Fibroblast of lung (primary cell): ENCODE measurements at regions not wholly inside any gene's neighbourhood (a gene's known extent, or its start where the extent isn't known, plus 50 kb on each side); places are given as distances from the start of the nearest gene placed in this dataset.

Experiments used
- DNase-seq, 2 donors: peaks; one replicate each; pipeline versions ENCODE4 v3.0.0 to v3.0.0-alpha.2; 2010; ENCODE audit warnings: low read depth in 2 of 2
- H2AFZ ChIP-seq: 2 replicates; pipeline ENCODE4 v1.5.1; 2012; ENCODE audit warnings: low read length, control low read depth, inconsistent platforms
- H3K27ac ChIP-seq: 2 replicates; pipeline ENCODE4 v1.5.1; 2011; ENCODE audit warnings: low read length, control low read depth; ENCODE audit not compliant: insufficient read depth
- H3K27me3 ChIP-seq: 2 replicates; pipeline ENCODE4 v1.5.1; 2011; ENCODE audit warnings: mild to moderate bottlenecking, low read length; ENCODE audit not compliant: control insufficient read depth, insufficient read depth
- H3K36me3 ChIP-seq: 2 replicates; pipeline ENCODE4 v1.5.1; 2011; ENCODE audit warnings: low read length; ENCODE audit not compliant: control insufficient read depth, insufficient read depth
- H3K4me1 ChIP-seq: 2 replicates; pipeline ENCODE4 v1.5.1; 2011; ENCODE audit warnings: low read length; ENCODE audit not compliant: control insufficient read depth, insufficient read depth; ENCODE audit errors: extremely low read depth
- H3K4me2 ChIP-seq: 2 replicates; pipeline ENCODE4 v1.5.1; 2011; ENCODE audit warnings: low read length, control low read depth; ENCODE audit not compliant: insufficient read depth; ENCODE audit errors: extremely low read depth
- H3K4me3 ChIP-seq, 4 experiments: fragments of 200-600 bp in 1 of 4; sonication (generic) in 1 of 4; replicated peaks in 1 of 4; 2 replicates each; pipeline ENCODE4 v1.5.1; 2011 to 2016; ENCODE audit warnings: low read length in 4 of 4, low read depth in 3 of 4, mild to moderate bottlenecking in 3 of 4, control low read depth in 2 of 4, inconsistent platforms in 1 of 4, mixed read lengths in 1 of 4; ENCODE audit not compliant: insufficient read depth in 1 of 4; ENCODE audit errors: control extremely low read depth in 1 of 4
- H3K79me2 ChIP-seq: 2 replicates; pipeline ENCODE4 v1.5.1; 2012; ENCODE audit warnings: mild to moderate bottlenecking, low read length, inconsistent platforms; ENCODE audit not compliant: control insufficient read depth, insufficient read depth
- H3K9ac ChIP-seq: 2 replicates; pipeline ENCODE4 v1.5.1; 2011; ENCODE audit warnings: mild to moderate bottlenecking, low read length, control low read depth; ENCODE audit not compliant: insufficient read depth
- H3K9me3 ChIP-seq: 2 replicates; pipeline ENCODE4 v1.5.1; 2012; ENCODE audit warnings: low read depth, low read length; ENCODE audit not compliant: control insufficient read depth, insufficient read depth
- H4K20me1 ChIP-seq: 2 replicates; pipeline ENCODE4 v1.5.1; 2011; ENCODE audit warnings: low read length; ENCODE audit not compliant: control insufficient read depth, insufficient read depth; ENCODE audit errors: extremely low read depth
- EZH2 ChIP-seq: IDR thresholded peaks from 2 replicates; pipeline ENCODE4 v1.5.1; 2012; ENCODE audit warnings: low read length, control low read depth, mild to moderate bottlenecking; ENCODE audit errors: missing control alignments
- TF ChIP-seq, protein P1 (sequence below), 2 donors: IDR thresholded peaks in 1 of 2; conservative IDR thresholded peaks in 1 of 2; 1 replicate in 1 of 2; 2 replicates in 1 of 2; pipeline ENCODE4 v1.5.1; 2011 to 2012; ENCODE audit warnings: low read length in 2 of 2, control low read depth in 1 of 2, inconsistent platforms in 1 of 2, low read depth in 1 of 2, mild to moderate bottlenecking in 1 of 2

DNA sequence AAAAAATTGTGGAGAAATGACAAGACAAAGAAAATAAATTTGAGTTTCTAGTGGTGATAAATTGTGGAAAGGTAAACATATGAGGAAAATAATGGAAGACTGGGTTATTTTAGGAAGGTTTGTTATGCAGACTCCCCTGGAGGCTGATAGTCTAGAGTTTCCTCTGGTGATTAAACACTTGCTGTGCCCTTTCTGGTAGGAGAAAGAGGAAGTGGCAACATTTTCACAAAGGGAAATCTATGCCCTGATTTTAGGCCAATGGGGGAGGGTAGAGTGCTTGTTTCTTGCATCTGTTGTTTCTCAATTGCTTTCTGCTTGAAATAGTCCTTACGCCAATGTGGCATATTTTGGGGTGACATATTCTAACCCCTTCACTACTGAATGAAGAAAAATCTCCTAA lies 129.1 kb upstream of the DOK5 start:
- Histone ChIP-seq H3K4me2 (no peak overlapping the region), H3K79me2 (no peaks in the 10 kb centered on the region), H3K27ac (no peak overlapping the region), H3K9me3 (no peaks in the 10 kb centered on the region), H3K4me1 (peaks cover 3% of the 10 kb centered on the region), H4K20me1 (no peaks in the 10 kb centered on the region), H3K4me3 (no peak overlapping the region), H3K9ac (no peak overlapping the region), H3K36me3 (no peaks in the 10 kb centered on the region), H2AFZ (no peak overlapping the region), H3K27me3 (no peaks in the 10 kb centered on the region)
- no peak for DNase-seq
- no peak for TF ChIP-seq EZH2
- TF ChIP-seq, protein P1, sequence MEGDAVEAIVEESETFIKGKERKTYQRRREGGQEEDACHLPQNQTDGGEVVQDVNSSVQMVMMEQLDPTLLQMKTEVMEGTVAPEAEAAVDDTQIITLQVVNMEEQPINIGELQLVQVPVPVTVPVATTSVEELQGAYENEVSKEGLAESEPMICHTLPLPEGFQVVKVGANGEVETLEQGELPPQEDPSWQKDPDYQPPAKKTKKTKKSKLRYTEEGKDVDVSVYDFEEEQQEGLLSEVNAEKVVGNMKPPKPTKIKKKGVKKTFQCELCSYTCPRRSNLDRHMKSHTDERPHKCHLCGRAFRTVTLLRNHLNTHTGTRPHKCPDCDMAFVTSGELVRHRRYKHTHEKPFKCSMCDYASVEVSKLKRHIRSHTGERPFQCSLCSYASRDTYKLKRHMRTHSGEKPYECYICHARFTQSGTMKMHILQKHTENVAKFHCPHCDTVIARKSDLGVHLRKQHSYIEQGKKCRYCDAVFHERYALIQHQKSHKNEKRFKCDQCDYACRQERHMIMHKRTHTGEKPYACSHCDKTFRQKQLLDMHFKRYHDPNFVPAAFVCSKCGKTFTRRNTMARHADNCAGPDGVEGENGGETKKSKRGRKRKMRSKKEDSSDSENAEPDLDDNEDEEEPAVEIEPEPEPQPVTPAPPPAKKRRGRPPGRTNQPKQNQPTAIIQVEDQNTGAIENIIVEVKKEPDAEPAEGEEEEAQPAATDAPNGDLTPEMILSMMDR (conservative IDR thresholded peaks at IDR 0.05 in 1 of 2, IDR thresholded peaks at IDR 0.05 in 1 of 2; ENCODE audit: low read depth in 1 of 2, low read length in 2 of 2): no peak

DNA sequence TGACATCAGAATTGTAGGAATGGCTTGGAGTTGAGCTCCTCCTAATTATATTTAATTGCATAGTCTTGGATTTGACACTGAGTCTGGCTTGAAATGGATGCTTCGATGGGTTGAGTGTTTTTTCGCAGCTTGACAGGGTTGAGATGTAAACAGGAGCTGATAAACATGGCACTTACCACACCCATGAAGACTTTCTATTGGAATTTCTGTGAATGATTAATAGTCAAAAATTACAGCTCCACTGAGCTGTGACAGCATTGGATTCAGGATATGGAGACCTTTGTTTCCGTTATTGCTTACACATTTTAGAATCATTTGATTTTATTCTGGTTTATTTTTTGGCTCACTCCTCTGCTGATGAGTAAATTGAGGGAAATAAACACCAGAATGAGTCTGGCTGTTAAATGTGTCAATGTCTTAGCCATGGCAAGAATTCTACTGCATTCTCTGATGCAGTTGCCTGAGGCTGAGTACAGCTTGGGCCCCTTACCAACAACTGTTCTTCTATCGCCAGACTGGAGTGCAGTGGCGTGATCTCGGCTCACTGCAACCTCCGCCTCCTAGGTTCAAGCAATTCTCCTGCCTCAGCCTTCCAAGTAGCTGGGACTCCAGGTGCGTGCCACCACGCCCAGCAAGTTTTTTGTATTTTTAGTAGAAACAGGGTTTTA lies 128.1 kb upstream of the DOK5 start:
- peaks cover 3% of the 10 kb centered on the region for H3K4me1 ChIP-seq
- TF ChIP-seq EZH2: no peak
- TF ChIP-seq, protein P1 (conservative IDR thresholded peaks at IDR 0.05 in 1 of 2, IDR thresholded peaks at IDR 0.05 in 1 of 2; ENCODE audit: low read depth in 1 of 2, low read length in 2 of 2): no peak
- no peak overlapping the region for H3K27ac ChIP-seq
- H4K20me1 ChIP-seq: no peaks in the 10 kb centered on the region
- no peak overlapping the region for H3K4me2 ChIP-seq
- DNase-seq: peak in 1 of 2 donors; percentile 26
- H3K36me3 ChIP-seq: no peaks in the 10 kb centered on the region
- H3K9ac ChIP-seq: no peak overlapping the region
- H3K9me3 ChIP-seq: no peaks in the 10 kb centered on the region
- H3K27me3 ChIP-seq: no peaks in the 10 kb centered on the region
- no peak overlapping the region for H3K4me3 ChIP-seq
- no peak overlapping the region for H2AFZ ChIP-seq
- H3K79me2 ChIP-seq: no peaks in the 10 kb centered on the region

DNA sequence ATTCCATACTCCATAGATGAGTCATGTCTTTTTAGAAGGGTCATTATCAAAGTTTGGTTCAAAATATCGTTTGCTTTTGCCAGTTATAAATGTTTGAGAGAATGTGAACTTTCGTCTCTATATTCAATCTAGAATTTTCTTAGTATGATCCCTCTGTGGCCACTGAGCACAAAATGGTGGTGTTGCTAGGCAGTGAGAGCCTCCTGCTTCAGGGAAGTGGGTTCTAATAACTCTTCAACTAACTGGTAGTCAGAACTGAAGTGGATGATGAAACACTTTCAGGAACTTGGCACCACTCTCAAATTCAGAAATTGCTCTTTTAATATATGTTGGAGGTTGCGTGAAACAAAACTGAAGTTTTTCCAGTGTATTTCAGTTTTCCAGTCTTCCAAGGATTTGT lies 125.0 kb upstream of the DOK5 start:
- Histone ChIP-seq H3K4me1 (no peaks in the 10 kb centered on the region), H3K79me2 (no peaks in the 10 kb centered on the region), H3K9me3 (no peaks in the 10 kb centered on the region), H3K9ac (no peak overlapping the region), H3K4me3 (no peak overlapping the region), H3K27ac (no peak overlapping the region), H3K27me3 (no peaks in the 10 kb centered on the region), H4K20me1 (no peaks in the 10 kb centered on the region), H3K4me2 (no peak overlapping the region), H3K36me3 (no peaks in the 10 kb centered on the region), H2AFZ (no peak overlapping the region)
- TF ChIP-seq, protein P1 (conservative IDR thresholded peaks at IDR 0.05 in 1 of 2, IDR thresholded peaks at IDR 0.05 in 1 of 2; ENCODE audit: low read depth in 1 of 2, low read length in 2 of 2): no peak
- TF ChIP-seq EZH2: no peak
- peak; percentile 50 to 56 for DNase-seq
